ENCODE measurements at regions not wholly inside any gene's neighbourhood (a gene's known extent, or its start where the extent isn't known, plus 50 kb on each side); places are given as distances from the start of the nearest gene placed in this dataset.

DNA sequence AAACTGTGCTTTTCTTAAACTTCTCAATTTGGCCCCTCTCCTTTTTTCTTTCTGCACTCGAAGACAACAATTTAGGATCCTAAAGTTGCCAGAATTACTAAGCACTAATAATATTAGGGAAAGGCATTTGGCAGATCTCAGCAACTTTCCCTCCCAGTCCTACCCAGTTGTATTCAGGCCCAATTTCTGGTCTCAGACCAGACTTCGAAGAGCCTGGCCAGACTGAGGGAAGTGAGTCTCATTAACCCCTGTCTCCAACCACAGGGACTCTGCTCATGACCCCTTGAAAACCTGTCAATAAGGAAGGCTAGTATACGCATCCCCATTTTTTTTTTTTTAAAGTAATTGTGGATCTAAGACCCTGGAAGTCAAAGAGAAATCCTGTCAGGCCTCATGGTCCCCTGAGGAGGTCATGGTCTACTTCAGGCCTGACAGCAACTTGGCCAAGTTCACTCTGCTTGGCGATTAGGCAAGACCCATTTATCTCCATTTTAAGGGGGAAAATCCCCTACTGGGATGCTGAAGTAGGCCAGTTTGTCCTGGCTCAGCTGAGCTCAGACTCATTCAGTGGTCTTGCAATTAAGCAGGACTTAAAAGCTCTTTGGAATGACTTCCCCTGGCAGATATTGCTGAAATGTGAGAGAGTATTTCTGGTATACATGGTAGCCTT is 521.0 kb downstream of the FUT8 start:
- 81% methylated on average over 3 of the region's 4 CpGs for WGBS (ENCODE audit: insufficient coverage)
- intact Hi-C loops (cut with micrococcal nuclease): no loop called here
- no peak for DNase-seq
- Mint-ChIP-seq H3K27me3 (ENCODE audit: low read depth in 2 of 2) (no peaks in the 10 kb centered on the region), H3K36me3 (no peaks in the 10 kb centered on the region), H3K27ac (peak overlapping the region in 1 of 2 donors; percentile 6), H3K4me1 (peaks cover 47 to 55% of the 10 kb centered on the region in 2 donors), H3K4me3 (no peak overlapping the region), H3K9me3 (peaks cover 2 to 3% of the 10 kb centered on the region in 2 donors)
- Histone ChIP-seq H3K36me3 (ENCODE audit: control insufficient read depth, insufficient read depth, low read length) (no peaks in the 10 kb centered on the region), H3K27ac (ENCODE audit: low read length) (no peak overlapping the region), H3K4me3 (ENCODE audit: low read length) (no peak overlapping the region), H3K27me3 (ENCODE audit: control insufficient read depth, insufficient read depth, low read length) (no peaks in the 10 kb centered on the region), H3K9me3 (ENCODE audit: control insufficient read depth, insufficient read depth, low read length) (no peaks in the 10 kb centered on the region), H3K4me1 (ENCODE audit: control insufficient read depth, insufficient read depth, low read length) (peaks cover 21% of the 10 kb centered on the region)
- TF ChIP-seq, protein P1, sequence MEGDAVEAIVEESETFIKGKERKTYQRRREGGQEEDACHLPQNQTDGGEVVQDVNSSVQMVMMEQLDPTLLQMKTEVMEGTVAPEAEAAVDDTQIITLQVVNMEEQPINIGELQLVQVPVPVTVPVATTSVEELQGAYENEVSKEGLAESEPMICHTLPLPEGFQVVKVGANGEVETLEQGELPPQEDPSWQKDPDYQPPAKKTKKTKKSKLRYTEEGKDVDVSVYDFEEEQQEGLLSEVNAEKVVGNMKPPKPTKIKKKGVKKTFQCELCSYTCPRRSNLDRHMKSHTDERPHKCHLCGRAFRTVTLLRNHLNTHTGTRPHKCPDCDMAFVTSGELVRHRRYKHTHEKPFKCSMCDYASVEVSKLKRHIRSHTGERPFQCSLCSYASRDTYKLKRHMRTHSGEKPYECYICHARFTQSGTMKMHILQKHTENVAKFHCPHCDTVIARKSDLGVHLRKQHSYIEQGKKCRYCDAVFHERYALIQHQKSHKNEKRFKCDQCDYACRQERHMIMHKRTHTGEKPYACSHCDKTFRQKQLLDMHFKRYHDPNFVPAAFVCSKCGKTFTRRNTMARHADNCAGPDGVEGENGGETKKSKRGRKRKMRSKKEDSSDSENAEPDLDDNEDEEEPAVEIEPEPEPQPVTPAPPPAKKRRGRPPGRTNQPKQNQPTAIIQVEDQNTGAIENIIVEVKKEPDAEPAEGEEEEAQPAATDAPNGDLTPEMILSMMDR (IDR thresholded peaks at IDR 0.05): no peak
- no peak for ATAC-seq

DNA sequence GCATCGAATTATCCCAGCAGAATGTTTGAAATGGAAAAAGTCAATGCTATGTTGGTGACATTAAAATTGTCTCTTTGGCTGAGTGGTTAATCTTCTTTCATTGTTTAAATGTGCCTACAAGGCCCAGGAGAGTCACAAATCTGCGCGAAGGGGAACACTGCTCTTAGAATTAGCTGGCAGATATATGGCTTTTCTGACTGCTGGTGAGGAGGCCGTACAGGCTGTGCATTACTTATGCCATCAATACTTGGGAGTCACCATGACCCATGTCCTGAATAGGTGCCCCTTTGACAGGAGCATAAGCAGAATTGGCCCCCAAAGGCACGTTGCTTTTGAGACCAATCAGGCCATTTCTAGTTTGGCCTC is 521.5 kb downstream of the FUT8 start:
- no peaks in the 10 kb centered on the region for H3K36me3 Mint-ChIP-seq
- H3K4me3 Mint-ChIP-seq: no peak overlapping the region
- H3K27me3 ChIP-seq (ENCODE audit: control insufficient read depth, insufficient read depth, low read length): no peaks in the 10 kb centered on the region
- peaks cover 2 to 3% of the 10 kb centered on the region in 2 donors for H3K9me3 Mint-ChIP-seq
- peaks cover 44 to 52% of the 10 kb centered on the region in 2 donors for H3K4me1 Mint-ChIP-seq
- H3K27ac ChIP-seq (ENCODE audit: low read length): no peak overlapping the region
- H3K4me1 ChIP-seq (ENCODE audit: control insufficient read depth, insufficient read depth, low read length): peaks cover 16% of the 10 kb centered on the region
- ATAC-seq: no peak
- no peak overlapping the region for H3K27ac Mint-ChIP-seq
- intact Hi-C loops (cut with micrococcal nuclease): no loop called here
- no peaks in the 10 kb centered on the region for H3K36me3 ChIP-seq (ENCODE audit: control insufficient read depth, insufficient read depth, low read length)
- WGBS (ENCODE audit: insufficient coverage): 94% methylated on average over 5 of the region's 5 CpGs
- DNase-seq: no peak
- no peaks in the 10 kb centered on the region for H3K27me3 Mint-ChIP-seq (ENCODE audit: low read depth in 2 of 2)
- TF ChIP-seq, protein P1 (IDR thresholded peaks at IDR 0.05): no peak
- no peak overlapping the region for H3K4me3 ChIP-seq (ENCODE audit: low read length)
- no peaks in the 10 kb centered on the region for H3K9me3 ChIP-seq (ENCODE audit: control insufficient read depth, insufficient read depth, low read length)

DNA sequence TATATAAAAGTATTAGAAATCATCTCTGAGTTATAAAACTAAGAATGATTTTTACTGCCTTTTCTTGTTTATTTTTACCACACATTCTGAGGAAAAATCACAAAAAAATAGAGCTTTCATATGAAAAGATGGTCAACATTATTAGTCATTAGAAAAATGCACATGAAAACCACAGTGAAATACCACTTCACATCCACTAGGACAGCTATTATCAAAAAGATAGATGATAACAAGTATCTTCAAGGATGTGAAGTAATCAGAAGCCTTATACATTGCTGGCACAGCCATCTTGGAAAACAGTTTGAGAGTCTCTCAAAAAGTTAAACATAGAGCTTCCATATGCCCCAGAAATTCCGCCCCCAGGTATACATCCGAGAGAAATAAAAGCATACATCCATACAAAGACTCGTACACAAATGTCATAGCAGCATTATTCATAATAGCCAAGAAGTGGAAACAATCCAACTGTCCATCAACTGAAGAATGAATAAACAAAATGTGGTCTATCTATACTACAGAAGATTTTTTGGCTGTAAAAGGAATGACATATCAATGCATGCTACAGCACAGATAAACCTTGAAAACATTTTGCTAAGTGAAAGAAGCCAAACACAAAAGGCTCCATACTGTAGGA is 523.9 kb downstream of the FUT8 start:
- Histone ChIP-seq H3K9me3 (ENCODE audit: control insufficient read depth, insufficient read depth, low read length) (no peaks in the 10 kb centered on the region), H3K27ac (ENCODE audit: low read length) (no peak overlapping the region), H3K36me3 (ENCODE audit: control insufficient read depth, insufficient read depth, low read length) (no peaks in the 10 kb centered on the region), H3K4me1 (ENCODE audit: control insufficient read depth, insufficient read depth, low read length) (peaks cover 6% of the 10 kb centered on the region), H3K4me3 (ENCODE audit: low read length) (no peak overlapping the region), H3K27me3 (ENCODE audit: control insufficient read depth, insufficient read depth, low read length) (no peaks in the 10 kb centered on the region)
- 100% methylated on average over 2 of the region's 3 CpGs for WGBS (ENCODE audit: insufficient coverage)
- peak overlapping the region in 1 of 2 donors; percentile 72 for H3K27ac Mint-ChIP-seq
- peaks cover 2 to 3% of the 10 kb centered on the region in 2 donors for H3K9me3 Mint-ChIP-seq
- ATAC-seq (no peak), DNase-seq (no peak)
- no peaks in the 10 kb centered on the region for H3K36me3 Mint-ChIP-seq
- intact Hi-C loops (cut with micrococcal nuclease): no loop called here
- H3K4me1 Mint-ChIP-seq: peaks cover 37 to 48% of the 10 kb centered on the region in 2 donors
- H3K4me3 Mint-ChIP-seq: peak overlapping the region; percentile 85
- H3K27me3 Mint-ChIP-seq (ENCODE audit: low read depth in 2 of 2): no peaks in the 10 kb centered on the region
- TF ChIP-seq, protein P1 (IDR thresholded peaks at IDR 0.05): no peak

Data from natural killer cell (primary cell).